A673 (cell line): ENCODE measurements at regions not wholly inside any gene's neighbourhood (a gene's known extent, or its start where the extent isn't known, plus 50 kb on each side); places are given as distances from the start of the nearest gene placed in this dataset.

ENCODE experiments used
- EZH2 ChIP-seq: fragments of 200-600 bp; sonication (generic); IDR thresholded peaks from 2 replicates; pipeline ENCODE4 v1.6.1; 2017; ENCODE audit warnings: borderline replicate concordance, low read depth, mild to moderate bottlenecking, mixed read lengths, antibody characterized with exemption, low read length; ENCODE audit not compliant: poor library complexity, severe bottlenecking
- TF ChIP-seq, protein P1 (sequence below): fragments of 300-800, 200-600 bp; sonication (generic); conservative IDR thresholded peaks from 2 replicates; pipeline ENCODE4 v1.5.1; 2017; ENCODE audit warnings: low read depth, mild to moderate bottlenecking, antibody characterized with exemption, low read length, moderate library complexity, mixed read lengths

GRCh38 chrX:138345801-138346200 lies 365.7 kb downstream of the FGF13 start:
- TF ChIP-seq, protein P1, sequence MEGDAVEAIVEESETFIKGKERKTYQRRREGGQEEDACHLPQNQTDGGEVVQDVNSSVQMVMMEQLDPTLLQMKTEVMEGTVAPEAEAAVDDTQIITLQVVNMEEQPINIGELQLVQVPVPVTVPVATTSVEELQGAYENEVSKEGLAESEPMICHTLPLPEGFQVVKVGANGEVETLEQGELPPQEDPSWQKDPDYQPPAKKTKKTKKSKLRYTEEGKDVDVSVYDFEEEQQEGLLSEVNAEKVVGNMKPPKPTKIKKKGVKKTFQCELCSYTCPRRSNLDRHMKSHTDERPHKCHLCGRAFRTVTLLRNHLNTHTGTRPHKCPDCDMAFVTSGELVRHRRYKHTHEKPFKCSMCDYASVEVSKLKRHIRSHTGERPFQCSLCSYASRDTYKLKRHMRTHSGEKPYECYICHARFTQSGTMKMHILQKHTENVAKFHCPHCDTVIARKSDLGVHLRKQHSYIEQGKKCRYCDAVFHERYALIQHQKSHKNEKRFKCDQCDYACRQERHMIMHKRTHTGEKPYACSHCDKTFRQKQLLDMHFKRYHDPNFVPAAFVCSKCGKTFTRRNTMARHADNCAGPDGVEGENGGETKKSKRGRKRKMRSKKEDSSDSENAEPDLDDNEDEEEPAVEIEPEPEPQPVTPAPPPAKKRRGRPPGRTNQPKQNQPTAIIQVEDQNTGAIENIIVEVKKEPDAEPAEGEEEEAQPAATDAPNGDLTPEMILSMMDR = no peak
- TF ChIP-seq EZH2 = no peak
